GM23338 (cell line): ENCODE measurements at regions not wholly inside any gene's neighbourhood (a gene's known extent, or its start where the extent isn't known, plus 50 kb on each side); places are given as distances from the start of the nearest gene placed in this dataset.

ENCODE experiments used
- ATAC-seq: fragments of 200-7000 bp; cut with Tn5 transposase; 3 replicates; pipeline ENCODE4 v1.9.1; 2020
- DNase-seq: peaks from one replicate; pipeline ENCODE4 v3.0.0-alpha.2; 2015; ENCODE audit warnings: low spot score
- H2AFZ ChIP-seq: fragments of 200-600 bp; sonication (generic); 2 replicates; pipeline ENCODE4 v1.8.0; 2016; ENCODE audit warnings: antibody characterized with exemption, mild to moderate bottlenecking, moderate library complexity
- H3F3A ChIP-seq: fragments of 200-600 bp; sonication (generic); replicated peaks from 2 replicates; pipeline ENCODE4 v1.8.0; 2017; ENCODE audit warnings: antibody characterized with exemption, mixed run types, low read depth
- H3K27ac ChIP-seq: fragments of 200-600 bp; sonication (generic); 2 replicates; pipeline ENCODE4 v1.6.1; 2016; ENCODE audit warnings: low read depth
- H3K27me3 ChIP-seq: fragments of 200-600 bp; sonication (generic); 2 replicates; pipeline ENCODE4 v1.8.0; 2016; ENCODE audit warnings: mild to moderate bottlenecking, mixed run types, moderate library complexity; ENCODE audit not compliant: insufficient read depth
- H3K36me3 ChIP-seq: fragments of 200-600 bp; sonication (generic); 2 replicates; pipeline ENCODE4 v1.8.0; 2016; ENCODE audit warnings: mild to moderate bottlenecking; ENCODE audit not compliant: insufficient read depth
- H3K4me1 ChIP-seq: fragments of 200-600 bp; sonication (generic); 2 replicates; pipeline ENCODE4 v1.8.0; 2016; ENCODE audit warnings: mild to moderate bottlenecking, moderate library complexity; ENCODE audit not compliant: insufficient read depth
- H3K4me2 ChIP-seq: fragments of 200-600 bp; sonication (generic); 2 replicates; pipeline ENCODE4 v1.7.1; 2017; ENCODE audit warnings: mixed run types
- H3K4me3 ChIP-seq: fragments of 200-600 bp; sonication (generic); 2 replicates; pipeline ENCODE4 v1.6.1; 2016; ENCODE audit warnings: mixed run types
- H3K79me2 ChIP-seq: fragments of 200-600 bp; sonication (generic); replicated peaks from 2 replicates; pipeline ENCODE4 v1.8.0; 2017; ENCODE audit warnings: mild to moderate bottlenecking; ENCODE audit not compliant: insufficient read depth
- H3K9me2 ChIP-seq: fragments of 200-600 bp; sonication (generic); 2 replicates; pipeline ENCODE4 v1.8.0; 2017; ENCODE audit not compliant: insufficient read depth
- H4K20me1 ChIP-seq: fragments of 200-600 bp; sonication (generic); replicated peaks from 2 replicates; pipeline ENCODE4 v1.8.0; 2017; ENCODE audit warnings: mild to moderate bottlenecking; ENCODE audit not compliant: insufficient read depth
- H3K27ac Mint-ChIP-seq: 2 replicates; pipeline ENCODE4 v1.8.0; 2020; ENCODE audit warnings: inconsistent platforms, mild to moderate bottlenecking, moderate library complexity, mixed read lengths
- H3K27me3 Mint-ChIP-seq: 3 replicates; pipeline ENCODE4 v1.8.0; 2022; ENCODE audit warnings: low read depth, mild to moderate bottlenecking, moderate library complexity, mixed read lengths, inconsistent platforms; ENCODE audit not compliant: insufficient read depth, poor library complexity
- H3K36me3 Mint-ChIP-seq: 3 replicates; pipeline ENCODE4 v1.8.0; 2021; ENCODE audit warnings: low read depth, mild to moderate bottlenecking, inconsistent platforms, moderate library complexity, mixed read lengths
- H3K4me1 Mint-ChIP-seq: 3 replicates; pipeline ENCODE4 v1.8.0; 2020; ENCODE audit warnings: mild to moderate bottlenecking, inconsistent platforms, mixed read lengths
- H3K4me3 Mint-ChIP-seq: 3 replicates; pipeline ENCODE4 v1.8.0; 2021; ENCODE audit warnings: moderate library complexity, mild to moderate bottlenecking, inconsistent platforms, mixed read lengths
- H3K9me3 Mint-ChIP-seq: 3 replicates; pipeline ENCODE4 v1.8.0; 2020; ENCODE audit warnings: moderate library complexity, mild to moderate bottlenecking, inconsistent platforms, mixed read lengths
- CREB1 ChIP-seq: fragments of 250-450 bp; sonication (Bioruptor Pico); IDR thresholded peaks from 2 replicates; pipeline ENCODE4 v1.5.0; 2020; ENCODE audit warnings: low read depth, mild to moderate bottlenecking, moderate library complexity
- EZH2 ChIP-seq: fragments of 200-600 bp; sonication (generic); IDR thresholded peaks from one replicate; pipeline ENCODE4 v1.8.0; 2017; ENCODE audit warnings: antibody characterized with exemption, mild to moderate bottlenecking, low read depth; ENCODE audit not compliant: unreplicated experiment
- EZH2phosphoT487 ChIP-seq: fragments of 200-600 bp; sonication (generic); IDR thresholded peaks from one replicate; pipeline ENCODE4 v1.8.1; 2018; ENCODE audit warnings: antibody characterized with exemption; ENCODE audit not compliant: unreplicated experiment
- JUNB ChIP-seq: IDR thresholded peaks from one replicate; pipeline ENCODE4 v1.6.1; 2016; ENCODE audit warnings: antibody characterized with exemption; ENCODE audit not compliant: unreplicated experiment
- NANOG ChIP-seq: IDR thresholded peaks from 2 replicates; pipeline ENCODE4 v1.6.1; 2016; ENCODE audit warnings: antibody characterized with exemption, borderline replicate concordance
- POLR2AphosphoS5 ChIP-seq: IDR thresholded peaks from 2 replicates; pipeline ENCODE4 v1.6.1; 2016; ENCODE audit warnings: antibody characterized with exemption, low read depth
- STAT1 ChIP-seq: IDR thresholded peaks from one replicate; pipeline ENCODE4 v1.6.1; 2016; ENCODE audit warnings: antibody characterized with exemption; ENCODE audit not compliant: unreplicated experiment
- ZNF114 ChIP-seq: fragments of 250-450 bp; sonication (Bioruptor Pico); IDR thresholded peaks from 2 replicates; pipeline ENCODE4 v1.5.0; 2020; ENCODE audit warnings: mild to moderate bottlenecking, moderate library complexity
- ZNF331 ChIP-seq: fragments of 250-450 bp; sonication (Bioruptor Pico); IDR thresholded peaks from 2 replicates; pipeline ENCODE4 v1.5.0; 2020; ENCODE audit warnings: low read depth, mild to moderate bottlenecking, moderate library complexity
- TF ChIP-seq, protein P1 (sequence below): IDR thresholded peaks from 2 replicates; pipeline ENCODE4 v1.6.1; 2016; ENCODE audit warnings: antibody characterized with exemption
- TF ChIP-seq, protein P2 (sequence below): IDR thresholded peaks from one replicate; pipeline ENCODE4 v1.6.1; 2018; ENCODE audit warnings: antibody characterized with exemption; ENCODE audit not compliant: unreplicated experiment
- TF ChIP-seq, protein P3 (sequence below): fragments of 250-450 bp; sonication (Bioruptor Pico); IDR thresholded peaks from 2 replicates; pipeline ENCODE4 v1.5.0; 2020; ENCODE audit warnings: mild to moderate bottlenecking, moderate library complexity
- TF ChIP-seq, protein P4 (sequence below), 2 experiments: fragments of 200-600 bp in 1 of 2; sonication (generic) in 1 of 2; conservative IDR thresholded peaks; 2 replicates each; pipeline versions ENCODE4 v1.5.1 to v1.6.1; 2016 to 2017; ENCODE audit warnings: antibody characterized with exemption in 2 of 2, low read depth in 2 of 2, mild to moderate bottlenecking in 2 of 2, moderate library complexity in 1 of 2

DNA sequence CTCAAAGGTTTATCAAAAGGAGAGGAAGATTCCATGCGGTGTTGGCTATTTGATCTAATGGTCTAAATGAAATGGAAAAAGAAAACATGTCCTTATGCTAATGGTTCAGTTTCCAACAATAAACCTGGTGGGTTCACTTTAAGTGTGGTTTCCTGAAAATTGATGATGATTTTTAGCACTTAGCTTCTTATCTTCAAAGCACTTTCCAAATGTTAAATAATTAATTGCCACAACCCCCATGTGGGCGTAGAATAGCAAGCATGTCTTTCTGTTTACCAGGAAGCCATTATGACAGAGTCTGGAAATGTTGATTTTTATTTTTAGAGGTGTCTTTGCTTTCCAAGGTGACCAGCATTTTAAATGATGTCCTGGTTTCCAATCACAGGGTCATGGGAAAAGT lies 134.8 kb upstream of the SLC4A4 start:
- Histone ChIP-seq H3K27me3 (no peaks in the 10 kb centered on the region), H3K9me2 (no peaks in the 10 kb centered on the region), H3K36me3 (no peaks in the 10 kb centered on the region), H3K79me2 (no peaks in the 10 kb centered on the region), H3K4me1 (peaks cover 15% of the 10 kb centered on the region), H3K27ac (no peak overlapping the region), H2AFZ (no peak overlapping the region), H3K4me2 (no peak overlapping the region), H3K4me3 (no peak overlapping the region), H4K20me1 (no peaks in the 10 kb centered on the region), H3F3A (no peaks in the 10 kb centered on the region)
- Mint-ChIP-seq H3K4me3 (no peak overlapping the region), H3K27ac (no peak overlapping the region), H3K36me3 (no peaks in the 10 kb centered on the region), H3K4me1 (peaks cover 26% of the 10 kb centered on the region), H3K27me3 (no peaks in the 10 kb centered on the region), H3K9me3 (no peaks in the 10 kb centered on the region)
- DNase-seq, result no peak
- no peak for ATAC-seq
- TF ChIP-seq POLR2AphosphoS5 (no peak), STAT1 (no peak), ZNF331 (no peak), CREB1 (CRISPR knock-in tag) (no peak), ZNF114 (CRISPR knock-in tag) (no peak), EZH2 (no peak), JUNB (no peak), NANOG (no peak), EZH2phosphoT487 (no peak)
- TF ChIP-seq, protein P1, sequence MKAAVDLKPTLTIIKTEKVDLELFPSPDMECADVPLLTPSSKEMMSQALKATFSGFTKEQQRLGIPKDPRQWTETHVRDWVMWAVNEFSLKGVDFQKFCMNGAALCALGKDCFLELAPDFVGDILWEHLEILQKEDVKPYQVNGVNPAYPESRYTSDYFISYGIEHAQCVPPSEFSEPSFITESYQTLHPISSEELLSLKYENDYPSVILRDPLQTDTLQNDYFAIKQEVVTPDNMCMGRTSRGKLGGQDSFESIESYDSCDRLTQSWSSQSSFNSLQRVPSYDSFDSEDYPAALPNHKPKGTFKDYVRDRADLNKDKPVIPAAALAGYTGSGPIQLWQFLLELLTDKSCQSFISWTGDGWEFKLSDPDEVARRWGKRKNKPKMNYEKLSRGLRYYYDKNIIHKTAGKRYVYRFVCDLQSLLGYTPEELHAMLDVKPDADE, result no peak
- TF ChIP-seq, protein P2, sequence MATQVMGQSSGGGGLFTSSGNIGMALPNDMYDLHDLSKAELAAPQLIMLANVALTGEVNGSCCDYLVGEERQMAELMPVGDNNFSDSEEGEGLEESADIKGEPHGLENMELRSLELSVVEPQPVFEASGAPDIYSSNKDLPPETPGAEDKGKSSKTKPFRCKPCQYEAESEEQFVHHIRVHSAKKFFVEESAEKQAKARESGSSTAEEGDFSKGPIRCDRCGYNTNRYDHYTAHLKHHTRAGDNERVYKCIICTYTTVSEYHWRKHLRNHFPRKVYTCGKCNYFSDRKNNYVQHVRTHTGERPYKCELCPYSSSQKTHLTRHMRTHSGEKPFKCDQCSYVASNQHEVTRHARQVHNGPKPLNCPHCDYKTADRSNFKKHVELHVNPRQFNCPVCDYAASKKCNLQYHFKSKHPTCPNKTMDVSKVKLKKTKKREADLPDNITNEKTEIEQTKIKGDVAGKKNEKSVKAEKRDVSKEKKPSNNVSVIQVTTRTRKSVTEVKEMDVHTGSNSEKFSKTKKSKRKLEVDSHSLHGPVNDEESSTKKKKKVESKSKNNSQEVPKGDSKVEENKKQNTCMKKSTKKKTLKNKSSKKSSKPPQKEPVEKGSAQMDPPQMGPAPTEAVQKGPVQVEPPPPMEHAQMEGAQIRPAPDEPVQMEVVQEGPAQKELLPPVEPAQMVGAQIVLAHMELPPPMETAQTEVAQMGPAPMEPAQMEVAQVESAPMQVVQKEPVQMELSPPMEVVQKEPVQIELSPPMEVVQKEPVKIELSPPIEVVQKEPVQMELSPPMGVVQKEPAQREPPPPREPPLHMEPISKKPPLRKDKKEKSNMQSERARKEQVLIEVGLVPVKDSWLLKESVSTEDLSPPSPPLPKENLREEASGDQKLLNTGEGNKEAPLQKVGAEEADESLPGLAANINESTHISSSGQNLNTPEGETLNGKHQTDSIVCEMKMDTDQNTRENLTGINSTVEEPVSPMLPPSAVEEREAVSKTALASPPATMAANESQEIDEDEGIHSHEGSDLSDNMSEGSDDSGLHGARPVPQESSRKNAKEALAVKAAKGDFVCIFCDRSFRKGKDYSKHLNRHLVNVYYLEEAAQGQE, result no peak
- TF ChIP-seq, protein P3, sequence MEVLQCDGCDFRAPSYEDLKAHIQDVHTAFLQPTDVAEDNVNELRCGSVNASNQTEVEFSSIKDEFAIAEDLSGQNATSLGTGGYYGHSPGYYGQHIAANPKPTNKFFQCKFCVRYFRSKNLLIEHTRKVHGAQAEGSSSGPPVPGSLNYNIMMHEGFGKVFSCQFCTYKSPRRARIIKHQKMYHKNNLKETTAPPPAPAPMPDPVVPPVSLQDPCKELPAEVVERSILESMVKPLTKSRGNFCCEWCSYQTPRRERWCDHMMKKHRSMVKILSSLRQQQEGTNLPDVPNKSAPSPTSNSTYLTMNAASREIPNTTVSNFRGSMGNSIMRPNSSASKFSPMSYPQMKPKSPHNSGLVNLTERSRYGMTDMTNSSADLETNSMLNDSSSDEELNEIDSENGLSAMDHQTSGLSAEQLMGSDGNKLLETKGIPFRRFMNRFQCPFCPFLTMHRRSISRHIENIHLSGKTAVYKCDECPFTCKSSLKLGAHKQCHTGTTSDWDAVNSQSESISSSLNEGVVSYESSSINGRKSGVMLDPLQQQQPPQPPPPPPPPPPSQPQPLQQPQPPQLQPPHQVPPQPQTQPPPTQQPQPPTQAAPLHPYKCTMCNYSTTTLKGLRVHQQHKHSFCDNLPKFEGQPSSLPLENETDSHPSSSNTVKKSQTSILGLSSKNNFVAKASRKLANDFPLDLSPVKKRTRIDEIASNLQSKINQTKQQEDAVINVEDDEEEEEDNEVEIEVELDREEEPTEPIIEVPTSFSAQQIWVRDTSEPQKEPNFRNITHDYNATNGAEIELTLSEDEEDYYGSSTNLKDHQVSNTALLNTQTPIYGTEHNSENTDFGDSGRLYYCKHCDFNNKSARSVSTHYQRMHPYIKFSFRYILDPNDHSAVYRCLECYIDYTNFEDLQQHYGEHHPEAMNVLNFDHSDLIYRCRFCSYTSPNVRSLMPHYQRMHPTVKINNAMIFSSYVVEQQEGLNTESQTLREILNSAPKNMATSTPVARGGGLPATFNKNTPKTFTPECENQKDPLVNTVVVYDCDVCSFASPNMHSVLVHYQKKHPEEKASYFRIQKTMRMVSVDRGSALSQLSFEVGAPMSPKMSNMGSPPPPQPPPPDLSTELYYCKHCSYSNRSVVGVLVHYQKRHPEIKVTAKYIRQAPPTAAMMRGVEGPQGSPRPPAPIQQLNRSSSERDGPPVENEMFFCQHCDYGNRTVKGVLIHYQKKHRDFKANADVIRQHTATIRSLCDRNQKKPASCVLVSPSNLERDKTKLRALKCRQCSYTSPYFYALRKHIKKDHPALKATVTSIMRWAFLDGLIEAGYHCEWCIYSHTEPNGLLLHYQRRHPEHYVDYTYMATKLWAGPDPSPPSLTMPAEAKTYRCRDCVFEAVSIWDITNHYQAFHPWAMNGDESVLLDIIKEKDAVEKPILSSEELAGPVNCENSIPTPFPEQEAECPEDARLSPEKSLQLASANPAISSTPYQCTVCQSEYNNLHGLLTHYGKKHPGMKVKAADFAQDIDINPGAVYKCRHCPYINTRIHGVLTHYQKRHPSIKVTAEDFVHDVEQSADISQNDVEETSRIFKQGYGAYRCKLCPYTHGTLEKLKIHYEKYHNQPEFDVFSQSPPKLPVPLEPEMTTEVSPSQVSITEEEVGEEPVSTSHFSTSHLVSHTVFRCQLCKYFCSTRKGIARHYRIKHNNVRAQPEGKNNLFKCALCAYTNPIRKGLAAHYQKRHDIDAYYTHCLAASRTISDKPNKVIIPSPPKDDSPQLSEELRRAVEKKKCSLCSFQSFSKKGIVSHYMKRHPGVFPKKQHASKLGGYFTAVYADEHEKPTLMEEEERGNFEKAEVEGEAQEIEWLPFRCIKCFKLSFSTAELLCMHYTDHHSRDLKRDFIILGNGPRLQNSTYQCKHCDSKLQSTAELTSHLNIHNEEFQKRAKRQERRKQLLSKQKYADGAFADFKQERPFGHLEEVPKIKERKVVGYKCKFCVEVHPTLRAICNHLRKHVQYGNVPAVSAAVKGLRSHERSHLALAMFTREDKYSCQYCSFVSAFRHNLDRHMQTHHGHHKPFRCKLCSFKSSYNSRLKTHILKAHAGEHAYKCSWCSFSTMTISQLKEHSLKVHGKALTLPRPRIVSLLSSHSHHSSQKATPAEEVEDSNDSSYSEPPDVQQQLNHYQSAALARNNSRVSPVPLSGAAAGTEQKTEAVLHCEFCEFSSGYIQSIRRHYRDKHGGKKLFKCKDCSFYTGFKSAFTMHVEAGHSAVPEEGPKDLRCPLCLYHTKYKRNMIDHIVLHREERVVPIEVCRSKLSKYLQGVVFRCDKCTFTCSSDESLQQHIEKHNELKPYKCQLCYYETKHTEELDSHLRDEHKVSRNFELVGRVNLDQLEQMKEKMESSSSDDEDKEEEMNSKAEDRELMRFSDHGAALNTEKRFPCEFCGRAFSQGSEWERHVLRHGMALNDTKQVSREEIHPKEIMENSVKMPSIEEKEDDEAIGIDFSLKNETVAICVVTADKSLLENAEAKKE (CRISPR knock-in tag), result no peak
- TF ChIP-seq, protein P4, sequence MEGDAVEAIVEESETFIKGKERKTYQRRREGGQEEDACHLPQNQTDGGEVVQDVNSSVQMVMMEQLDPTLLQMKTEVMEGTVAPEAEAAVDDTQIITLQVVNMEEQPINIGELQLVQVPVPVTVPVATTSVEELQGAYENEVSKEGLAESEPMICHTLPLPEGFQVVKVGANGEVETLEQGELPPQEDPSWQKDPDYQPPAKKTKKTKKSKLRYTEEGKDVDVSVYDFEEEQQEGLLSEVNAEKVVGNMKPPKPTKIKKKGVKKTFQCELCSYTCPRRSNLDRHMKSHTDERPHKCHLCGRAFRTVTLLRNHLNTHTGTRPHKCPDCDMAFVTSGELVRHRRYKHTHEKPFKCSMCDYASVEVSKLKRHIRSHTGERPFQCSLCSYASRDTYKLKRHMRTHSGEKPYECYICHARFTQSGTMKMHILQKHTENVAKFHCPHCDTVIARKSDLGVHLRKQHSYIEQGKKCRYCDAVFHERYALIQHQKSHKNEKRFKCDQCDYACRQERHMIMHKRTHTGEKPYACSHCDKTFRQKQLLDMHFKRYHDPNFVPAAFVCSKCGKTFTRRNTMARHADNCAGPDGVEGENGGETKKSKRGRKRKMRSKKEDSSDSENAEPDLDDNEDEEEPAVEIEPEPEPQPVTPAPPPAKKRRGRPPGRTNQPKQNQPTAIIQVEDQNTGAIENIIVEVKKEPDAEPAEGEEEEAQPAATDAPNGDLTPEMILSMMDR (conservative IDR thresholded peaks at IDR 0.05; ENCODE audit: low read depth in 2 of 2), result no peak
